ENCODE measurements at regions not wholly inside any gene's neighbourhood (a gene's known extent, or its start where the extent isn't known, plus 50 kb on each side); places are given as distances from the start of the nearest gene placed in this dataset.

GRCh38 chr18:57927511-57927910 lies 116.5 kb upstream of the NEDD4L start:
- H3K9ac ChIP-seq (replicated peaks; ENCODE audit: extremely low read depth, insufficient read depth, low read length) = no peak overlapping the region
- no peaks in the 10 kb centered on the region for H3K27me3 ChIP-seq (ENCODE audit: control insufficient read depth in 2 of 2, insufficient read depth in 2 of 2, low read length in 2 of 2)
- no peaks in the 10 kb centered on the region for H3K79me2 ChIP-seq (ENCODE audit: control insufficient read depth, insufficient read depth, low read length)
- dilution Hi-C loops (cut with MboI; ENCODE audit: extremely low pct_ligation_motif_present, low sequenced_read_pairs) (no loop called here), intact Hi-C loops (cut with micrococcal nuclease) (no loop called here)
- CTCF ChIA-PET = no interaction called here
- H3K36me3 ChIP-seq (ENCODE audit: control insufficient read depth in 2 of 2, extremely low read depth in 1 of 2, insufficient read depth in 2 of 2, low read length in 2 of 2) = no peaks in the 10 kb centered on the region
- no peak overlapping the region for H3K4me2 ChIP-seq (ENCODE audit: insufficient read depth, low read length)
- DNase-seq (ENCODE audit: low read depth, low spot score) = no peak
- H2AFZ ChIP-seq (ENCODE audit: low read depth, low read length) = no peak overlapping the region
- H3K9me3 ChIP-seq (replicated peaks; ENCODE audit: control insufficient read depth, insufficient read depth, low read length) = no peaks in the 10 kb centered on the region
- FAIRE-seq = no peak
- H3K9me1 ChIP-seq (replicated peaks; ENCODE audit: control insufficient read depth, extremely low read depth, insufficient read depth, low read length) = no peaks in the 10 kb centered on the region
- H4K20me1 ChIP-seq (replicated peaks; ENCODE audit: control insufficient read depth, extremely low read depth, insufficient read depth, low read length) = no peaks in the 10 kb centered on the region
- H3K4me1 ChIP-seq (ENCODE audit: control insufficient read depth, extremely low read depth, insufficient read depth, low read length) = peaks cover 11% of the 10 kb centered on the region
- POLR2A ChIA-PET = no interaction called here
- TF ChIP-seq MYC (IDR thresholded peaks at IDR 0.05; ENCODE audit: low read depth, low read length) (no peak), POLR2AphosphoS5 (IDR thresholded peaks at IDR 0.05; ENCODE audit: insufficient read depth, low read depth, low read length) (no peak), JUN (IDR thresholded peaks at IDR 0.05; ENCODE audit: borderline replicate concordance, insufficient read depth, insufficient read length, low read depth) (no peak), MAX (IDR thresholded peaks at IDR 0.05; ENCODE audit: insufficient read depth, insufficient read length) (no peak), POLR2A (IDR thresholded peaks at IDR 0.05; ENCODE audit: low read depth, low read length) (no peak), CTCF (IDR thresholded peaks at IDR 0.05; ENCODE audit: extremely low read depth in 1 of 2, insufficient read depth in 1 of 2, low read depth in 1 of 2, low read length in 2 of 2) (no peak), EZH2 (IDR thresholded peaks at IDR 0.05; ENCODE audit: borderline replicate concordance, low read depth, low read length, severe bottlenecking) (no peak), GATA2 (IDR thresholded peaks at IDR 0.05; ENCODE audit: insufficient read depth, insufficient read length, low read depth, low read length) (no peak)
- H3K27ac ChIP-seq (ENCODE audit: insufficient read depth, low read depth, low read length) = no peak overlapping the region
- H3K4me3 ChIP-seq (replicated peaks in 1 of 3; ENCODE audit: insufficient read depth in 1 of 3, low read depth in 1 of 3, low read length in 3 of 3) = no peak overlapping the region
- no TSS peak for BruUV-seq (replicated peaks)

Data from endothelial cell of umbilical vein (primary cell).